ENCODE measurements at regions not wholly inside any gene's neighbourhood (a gene's known extent, or its start where the extent isn't known, plus 50 kb on each side); places are given as distances from the start of the nearest gene placed in this dataset.

- DNase-seq: no peak
Measured at GRCh38 chr3:81439108-81439507, 322.3 kb downstream of the GBE1 start.

- no peak for DNase-seq
Measured at GRCh38 chr3:81437683-81438082, 323.8 kb downstream of the GBE1 start.

- no peak for DNase-seq
Measured at GRCh38 chr3:81436182-81436581, 325.3 kb downstream of the GBE1 start.

GRCh38 chr3:81435050-81435449 lies 326.4 kb downstream of the GBE1 start:
- DNase-seq: no peak

GRCh38 chr3:81434161-81434560 lies 327.3 kb downstream of the GBE1 start:
- no peak for DNase-seq

GRCh38 chr3:81433675-81434074 lies 327.8 kb downstream of the GBE1 start:
- DNase-seq: no peak

- DNase-seq: no peak
Measured at GRCh38 chr3:81432456-81432855, 329.0 kb downstream of the GBE1 start.

GRCh38 chr3:81426826-81427577 lies 334.4 kb downstream of the GBE1 start:
- DNase-seq: no peak

GRCh38 chr3:81425198-81425868 lies 336.1 kb downstream of the GBE1 start:
- no peak for DNase-seq

- DNase-seq: no peak
Measured at GRCh38 chr3:81419228-81419627, 342.2 kb downstream of the GBE1 start.

GRCh38 chr3:81416812-81417211 lies 344.6 kb downstream of the GBE1 start:
- DNase-seq: no peak

- DNase-seq: no peak
Measured at GRCh38 chr3:81406318-81406717, 355.1 kb downstream of the GBE1 start.

GRCh38 chr3:81395739-81396513 lies 365.5 kb downstream of the GBE1 start:
- DNase-seq: no peak

- DNase-seq: no peak
Measured at GRCh38 chr3:81394651-81395524, 366.6 kb downstream of the GBE1 start.

GRCh38 chr3:81393251-81393650 lies 368.2 kb downstream of the GBE1 start:
- no peak for DNase-seq

GRCh38 chr3:81390796-81391195 lies 370.6 kb downstream of the GBE1 start:
- DNase-seq: no peak

GRCh38 chr3:81388191-81388590 lies 373.3 kb downstream of the GBE1 start:
- no peak for DNase-seq

- no peak for DNase-seq
Measured at GRCh38 chr3:81382470-81382869, 379.0 kb downstream of the GBE1 start.

- DNase-seq: no peak
Measured at GRCh38 chr3:81380234-81380633, 381.2 kb downstream of the GBE1 start.

GRCh38 chr3:81378552-81379293 lies 382.7 kb downstream of the GBE1 start:
- DNase-seq: no peak

- DNase-seq: no peak
Measured at GRCh38 chr3:81375921-81376320, 385.5 kb downstream of the GBE1 start.

GRCh38 chr3:81364411-81364810 lies 397.0 kb downstream of the GBE1 start:
- no peak for DNase-seq

Data from CD4-positive, alpha-beta T cell treated with Interleukin-4 for 4 hours (primary cell).